ENCODE measurements at regions not wholly inside any gene's neighbourhood (a gene's known extent, or its start where the extent isn't known, plus 50 kb on each side); places are given as distances from the start of the nearest gene placed in this dataset.
A peak's percentile ranks its signal among the peaks of the same experiment; 100 is the strongest.
"Not testable (repeated sequence)": the region's sequence is repeated elsewhere in the genome, so short reads cannot be mapped to it uniquely, and the experiment has no call there.

- ATAC-seq (no peak), FAIRE-seq (no peak), DNase-seq (ENCODE audit: low read depth in 1 of 2, low spot score in 1 of 2) (no peak)
- Histone ChIP-seq H3K4me3 (no peak overlapping the region), H3K27ac (no peak overlapping the region), H3K9me3 (no peaks in the 10 kb centered on the region), H3K4me2 (no peak overlapping the region), H3K4me1 (no peaks in the 10 kb centered on the region)
- 78% methylated on average over 1 of the region's 1 CpG for WGBS (ENCODE audit: missing lambda C conversion rate)
- POLR2A ChIA-PET: no interaction called here
- TF ChIP-seq NR3C1 (IDR thresholded peaks at IDR 0.05) (no peak), HOXB13 (CRISPR knock-in tag; IDR thresholded peaks at IDR 0.05; ENCODE audit: low read depth) (no peak)
- CTCF ChIA-PET: no interaction called here
Measured at GRCh38 chr1:189226779-189227178, 1250.9 kb downstream of the BRINP3 start.

- no peaks in the 10 kb centered on the region for H3K9me3 ChIP-seq
- H3K4me2 ChIP-seq: no peak overlapping the region
- FAIRE-seq (no peak), DNase-seq (ENCODE audit: low read depth in 1 of 2, low spot score in 1 of 2) (no peak), ATAC-seq (no peak)
- no peak overlapping the region for H3K27ac ChIP-seq
- no peak overlapping the region for H3K4me3 ChIP-seq
- no peaks in the 10 kb centered on the region for H3K4me1 ChIP-seq
- CTCF ChIA-PET: no interaction called here
- TF ChIP-seq MAX (IDR thresholded peaks at IDR 0.05): no peak
- no peak for TF ChIP-seq HEYL (CRISPR knock-in tag; IDR thresholded peaks at IDR 0.05)
- TF ChIP-seq FOXS1 (CRISPR knock-in tag; IDR thresholded peaks at IDR 0.05): no peak
- no peak for TF ChIP-seq CBX2 (IDR thresholded peaks at IDR 0.05; ENCODE audit: borderline replicate concordance, low read depth)
- no peak for TF ChIP-seq CTCF (IDR thresholded peaks at IDR 0.05)
- TF ChIP-seq CEBPB (IDR thresholded peaks at IDR 0.05): no peak
- WGBS (ENCODE audit: missing lambda C conversion rate): 69% methylated on average over 3 of the region's 3 CpGs
- POLR2A ChIA-PET: no interaction called here
Measured at GRCh38 chr1:189237008-189237407, 1240.7 kb downstream of the BRINP3 start.

- Histone ChIP-seq H3K4me3 (no peak overlapping the region), H3K27ac (no peak overlapping the region), H3K4me1 (no peaks in the 10 kb centered on the region), H3K9me3 (no peaks in the 10 kb centered on the region), H3K4me2 (no peak overlapping the region)
- WGBS (ENCODE audit: missing lambda C conversion rate): 62% methylated on average over 18 of the region's 18 CpGs
- CTCF ChIA-PET: no interaction called here
- FAIRE-seq: no peak
- TF ChIP-seq MAFK (IDR thresholded peaks at IDR 0.05; ENCODE audit: partially characterized antibody) (no peak), ESRRA (IDR thresholded peaks at IDR 0.05; ENCODE audit: borderline replicate concordance, low read length) (no peak), MAX (IDR thresholded peaks at IDR 0.05) (no peak), HOXB13 (CRISPR knock-in tag; IDR thresholded peaks at IDR 0.05; ENCODE audit: low read depth) (no peak), CEBPB (IDR thresholded peaks at IDR 0.05) (no peak), BCL3 (IDR thresholded peaks at IDR 0.05) (no peak), FOSB (CRISPR knock-in tag; IDR thresholded peaks at IDR 0.05) (no peak)
- POLR2A ChIA-PET: no interaction called here
- no peak for DNase-seq (ENCODE audit: low read depth in 1 of 2, low spot score in 1 of 2)
- ATAC-seq: no peak
Measured at GRCh38 chr1:189253601-189254350, 1223.9 kb downstream of the BRINP3 start.

GRCh38 chr1:189261128-189261527 is 1216.5 kb downstream of the BRINP3 start:
- DNase-seq (ENCODE audit: low read depth in 1 of 2, low spot score in 1 of 2); FAIRE-seq; H3K4me1 ChIP-seq; H3K4me3 ChIP-seq; H3K4me2 ChIP-seq; H3K27ac ChIP-seq; ATAC-seq; CTCF ChIA-PET; POLR2A ChIA-PET; H3K9me3 ChIP-seq: not testable (repeated sequence)
- 95% methylated on average over 1 of the region's 1 CpG for WGBS (ENCODE audit: missing lambda C conversion rate)

GRCh38 chr1:189269011-189269410 is 1208.7 kb downstream of the BRINP3 start:
- WGBS (ENCODE audit: missing lambda C conversion rate): 36% methylated on average over 2 of the region's 2 CpGs
- Histone ChIP-seq H3K4me3 (no peak overlapping the region), H3K4me1 (no peaks in the 10 kb centered on the region), H3K27ac (no peak overlapping the region), H3K4me2 (no peak overlapping the region), H3K9me3 (0 out of 3 replicates have a peak, but pooled peaks cover 3% of the 10 kb centered on the region)
- ChIA-PET POLR2A (no interaction called here), CTCF (no interaction called here)
- no peak for TF ChIP-seq GATA3 (IDR thresholded peaks at IDR 0.05; ENCODE audit: borderline replicate concordance)
- TF ChIP-seq E2F6 (IDR thresholded peaks at IDR 0.05; ENCODE audit: borderline replicate concordance, low read depth): no peak
- no peak for TF ChIP-seq REST (IDR thresholded peaks at IDR 0.05)
- DNase-seq (ENCODE audit: low read depth in 1 of 2, low spot score in 1 of 2) (peak in 1 of 2 experiments; percentile 50), FAIRE-seq (no peak), ATAC-seq (no peak)

Measured in A549 (cell line).